Smooth muscle cell (in vitro differentiated cells): ENCODE measurements at regions not wholly inside any gene's neighbourhood (a gene's known extent, or its start where the extent isn't known, plus 50 kb on each side); places are given as distances from the start of the nearest gene placed in this dataset.

Experiments
- DNase-seq: peaks from one replicate; lab custom pipeline; 2025; ENCODE audit not compliant: unreplicated experiment; lab: John Stamatoyannopoulos, UW
- H2AFZ ChIP-seq: fragments of 200-600 bp; sonication (generic); 2 replicates; pipeline ENCODE4 v1.6.0; 2016; ENCODE audit warnings: antibody characterized with exemption, low read depth, mild to moderate bottlenecking
- H3F3A ChIP-seq: fragments of 200-600 bp; sonication (generic); 2 replicates; pipeline ENCODE4 v1.6.0; 2017; ENCODE audit warnings: antibody characterized with exemption, low read depth
- H3K27ac ChIP-seq: fragments of 200-600 bp; sonication (generic); 2 replicates; pipeline ENCODE4 v1.5.1; 2016; ENCODE audit warnings: low read depth, mild to moderate bottlenecking
- H3K27me3 ChIP-seq: fragments of 200-600 bp; sonication (generic); 2 replicates; pipeline ENCODE4 v1.6.1; 2016; ENCODE audit warnings: low read depth, mild to moderate bottlenecking
- H3K36me3 ChIP-seq: fragments of 200-600 bp; sonication (generic); 2 replicates; pipeline ENCODE4 v1.5.1; 2016; ENCODE audit warnings: low read depth
- H3K4me1 ChIP-seq: fragments of 200-600 bp; sonication (generic); 2 replicates; pipeline ENCODE4 v1.5.1; 2016; ENCODE audit warnings: low read depth
- H3K4me2 ChIP-seq: fragments of 200-600 bp; sonication (generic); 2 replicates; pipeline ENCODE4 v1.6.0; 2016; ENCODE audit warnings: mild to moderate bottlenecking
- H3K4me3 ChIP-seq: fragments of 200-600 bp; sonication (generic); 2 replicates; pipeline ENCODE4 v1.5.1; 2016; ENCODE audit warnings: mild to moderate bottlenecking
- H3K79me2 ChIP-seq: fragments of 200-600 bp; sonication (generic); 2 replicates; pipeline ENCODE4 v1.6.0; 2016; ENCODE audit warnings: low read depth, mild to moderate bottlenecking
- H3K9ac ChIP-seq: fragments of 200-600 bp; sonication (generic); 2 replicates; pipeline ENCODE4 v1.6.0; 2016; ENCODE audit warnings: low read depth
- H3K9me3 ChIP-seq: fragments of 200-600 bp; sonication (generic); replicated peaks from 2 replicates; pipeline ENCODE4 v1.5.1; 2016; ENCODE audit warnings: low read depth
- H4K20me1 ChIP-seq: fragments of 200-600 bp; sonication (generic); 2 replicates; pipeline ENCODE4 v1.6.0; 2016; ENCODE audit warnings: low read depth
- CTCF ChIP-seq: fragments of 200-600 bp; sonication (generic); IDR thresholded peaks from 2 replicates; pipeline ENCODE4 v1.5.1; 2017; ENCODE audit warnings: borderline replicate concordance, mild to moderate bottlenecking, antibody characterized with exemption; ENCODE audit not compliant: insufficient read depth, poor library complexity, severe bottlenecking
- WGBS: methylation state at CpG from one replicate; pipeline ENCODE4 v1.1.7; 2016; ENCODE audit warnings: low lambda C conversion rate; 5-methylcytosine and 5-hydroxymethylcytosine counted together

GRCh38 chr2:58313926-58314325 is 72.8 kb upstream of the FANCL start:
- H3K9ac ChIP-seq: no peak overlapping the region
- H3K79me2 ChIP-seq: no peaks in the 10 kb centered on the region
- no peaks in the 10 kb centered on the region for H3K27me3 ChIP-seq
- no peaks in the 10 kb centered on the region for H4K20me1 ChIP-seq
- TF ChIP-seq CTCF: no peak
- no peak overlapping the region for H3K4me3 ChIP-seq
- H3K36me3 ChIP-seq: no peaks in the 10 kb centered on the region
- H2AFZ ChIP-seq: no peak overlapping the region
- DNase-seq: no peak
- no peaks in the 10 kb centered on the region for H3F3A ChIP-seq
- WGBS: 50% methylated on average over 2 of the region's 2 CpGs
- no peaks in the 10 kb centered on the region for H3K9me3 ChIP-seq
- no peak overlapping the region for H3K4me2 ChIP-seq
- H3K27ac ChIP-seq: no peak overlapping the region
- H3K4me1 ChIP-seq: no peaks in the 10 kb centered on the region

- no peaks in the 10 kb centered on the region for H3K9me3 ChIP-seq
- H2AFZ ChIP-seq: no peak overlapping the region
- H3F3A ChIP-seq: no peaks in the 10 kb centered on the region
- H3K4me2 ChIP-seq: no peak overlapping the region
- no peak overlapping the region for H3K9ac ChIP-seq
- H4K20me1 ChIP-seq: no peaks in the 10 kb centered on the region
- no peak for DNase-seq
- H3K79me2 ChIP-seq: no peaks in the 10 kb centered on the region
- no peak for TF ChIP-seq CTCF
- no peak overlapping the region for H3K4me3 ChIP-seq
- H3K36me3 ChIP-seq: no peaks in the 10 kb centered on the region
- H3K27ac ChIP-seq: no peak overlapping the region
- H3K27me3 ChIP-seq: no peaks in the 10 kb centered on the region
- no peaks in the 10 kb centered on the region for H3K4me1 ChIP-seq
Measured at GRCh38 chr2:58308435-58308834, 67.3 kb upstream of the FANCL start.

GRCh38 chr2:58304843-58305242 is 63.7 kb upstream of the FANCL start:
- no peaks in the 10 kb centered on the region for H3F3A ChIP-seq
- no peak overlapping the region for H3K4me3 ChIP-seq
- H4K20me1 ChIP-seq: no peaks in the 10 kb centered on the region
- H3K36me3 ChIP-seq: no peaks in the 10 kb centered on the region
- TF ChIP-seq CTCF: no peak
- no peak overlapping the region for H3K9ac ChIP-seq
- H3K4me2 ChIP-seq: no peak overlapping the region
- DNase-seq: no peak
- H3K4me1 ChIP-seq: no peaks in the 10 kb centered on the region
- no peak overlapping the region for H3K27ac ChIP-seq
- no peaks in the 10 kb centered on the region for H3K27me3 ChIP-seq
- H2AFZ ChIP-seq: no peak overlapping the region
- H3K9me3 ChIP-seq: no peaks in the 10 kb centered on the region
- no peaks in the 10 kb centered on the region for H3K79me2 ChIP-seq

- TF ChIP-seq CTCF: no peak
- Histone ChIP-seq H4K20me1 (no peaks in the 10 kb centered on the region), H3K4me2 (no peak overlapping the region), H3K27me3 (no peaks in the 10 kb centered on the region), H3K36me3 (no peaks in the 10 kb centered on the region), H3K27ac (no peak overlapping the region), H3K9ac (no peak overlapping the region), H2AFZ (no peak overlapping the region), H3F3A (no peaks in the 10 kb centered on the region), H3K4me1 (no peaks in the 10 kb centered on the region), H3K9me3 (no peaks in the 10 kb centered on the region), H3K4me3 (no peak overlapping the region), H3K79me2 (no peaks in the 10 kb centered on the region)
- 87% methylated on average over 1 of the region's 1 CpG for WGBS
- DNase-seq: no peak
Measured at GRCh38 chr2:58299123-58299522, 58.0 kb upstream of the FANCL start.
